IPS-15b (cell line): ENCODE measurements at regions not wholly inside any gene's neighbourhood (a gene's known extent, or its start where the extent isn't known, plus 50 kb on each side); places are given as distances from the start of the nearest gene placed in this dataset.

Experiments used
- H3K27me3 ChIP-seq: one replicate; pipeline ENCODE4 v1.6.1; 2013; ENCODE audit warnings: low read length; ENCODE audit not compliant: control insufficient read depth, insufficient read depth
- H3K36me3 ChIP-seq: one replicate; pipeline ENCODE4 v1.6.1; 2013; ENCODE audit warnings: low read length; ENCODE audit not compliant: control insufficient read depth, insufficient read depth
- H3K4me1 ChIP-seq: one replicate; pipeline ENCODE4 v1.6.1; 2013; ENCODE audit warnings: mild to moderate bottlenecking, low read length; ENCODE audit not compliant: control insufficient read depth, insufficient read depth
- H3K4me3 ChIP-seq: one replicate; pipeline ENCODE4 v1.5.1; 2013; ENCODE audit warnings: low read depth, low read length
- H3K9ac ChIP-seq: one replicate; pipeline ENCODE4 v1.6.1; 2013; ENCODE audit warnings: low read depth, mild to moderate bottlenecking, low read length
- H3K9me3 ChIP-seq: one replicate; pipeline ENCODE4 v1.6.1; 2013; ENCODE audit warnings: mild to moderate bottlenecking, low read length; ENCODE audit not compliant: control insufficient read depth, insufficient read depth

DNA sequence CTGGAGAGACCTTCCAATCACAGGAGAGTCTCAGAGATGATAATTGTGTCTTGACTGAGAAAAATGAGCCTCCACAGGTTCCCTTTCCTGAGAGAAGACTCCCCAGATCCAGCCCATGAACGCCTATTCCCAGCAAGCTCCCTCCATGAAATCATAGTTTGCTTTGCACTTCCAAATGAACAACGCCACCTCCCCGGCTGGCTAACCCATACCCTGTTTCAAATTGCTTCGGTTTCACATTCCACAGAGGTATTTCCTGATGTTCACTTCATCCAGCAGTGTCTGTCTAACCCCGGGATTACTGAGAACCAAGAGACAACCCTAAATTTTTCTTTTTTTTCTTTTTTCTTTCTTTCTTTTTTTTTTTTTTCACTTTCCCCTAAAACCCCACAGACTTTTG is 124.1 kb upstream of the RFLNA start:
- Histone ChIP-seq H3K4me3 (no peak overlapping the region), H3K9ac (no peak overlapping the region), H3K4me1 (no peaks in the 10 kb centered on the region), H3K27me3 (no peaks in the 10 kb centered on the region), H3K36me3 (no peaks in the 10 kb centered on the region), H3K9me3 (no peaks in the 10 kb centered on the region)

GRCh38 chr12:124171231-124171979 is 123.5 kb upstream of the RFLNA start:
- H3K27me3 ChIP-seq, result no peaks in the 10 kb centered on the region
- no peak overlapping the region for H3K4me3 ChIP-seq
- no peaks in the 10 kb centered on the region for H3K4me1 ChIP-seq
- no peaks in the 10 kb centered on the region for H3K36me3 ChIP-seq
- H3K9me3 ChIP-seq, result no peaks in the 10 kb centered on the region
- no peak overlapping the region for H3K9ac ChIP-seq

- no peaks in the 10 kb centered on the region for H3K36me3 ChIP-seq
- H3K9ac ChIP-seq, result no peak overlapping the region
- H3K4me1 ChIP-seq, result no peaks in the 10 kb centered on the region
- no peak overlapping the region for H3K4me3 ChIP-seq
- no peaks in the 10 kb centered on the region for H3K27me3 ChIP-seq
- no peaks in the 10 kb centered on the region for H3K9me3 ChIP-seq
These were observed 122.3 kb upstream of the RFLNA start for GRCh38 chr12:124172636-124173035.

DNA sequence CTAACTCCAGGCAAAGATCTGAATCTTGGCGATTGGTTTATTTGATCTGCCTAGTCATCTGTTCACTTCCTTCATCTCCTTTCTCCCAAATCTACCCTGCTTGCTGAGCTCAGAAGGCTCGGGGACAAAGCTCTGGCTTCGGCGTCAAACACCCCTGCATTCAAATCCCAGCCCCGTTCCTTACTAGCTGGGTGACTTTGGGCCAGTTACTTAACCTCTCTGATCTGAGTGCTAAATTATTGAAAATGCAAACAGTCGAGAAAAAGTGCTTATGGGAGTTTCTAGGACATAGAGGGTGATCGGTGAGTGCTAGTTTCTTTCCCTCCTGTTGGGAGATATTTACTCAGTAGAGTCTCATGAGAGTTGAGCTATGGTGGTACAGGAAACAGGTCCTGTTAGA is 121.2 kb upstream of the RFLNA start:
- H3K27me3 ChIP-seq, result no peaks in the 10 kb centered on the region
- H3K9me3 ChIP-seq, result no peaks in the 10 kb centered on the region
- H3K4me3 ChIP-seq, result no peak overlapping the region
- no peaks in the 10 kb centered on the region for H3K4me1 ChIP-seq
- no peaks in the 10 kb centered on the region for H3K36me3 ChIP-seq
- H3K9ac ChIP-seq, result no peak overlapping the region

DNA sequence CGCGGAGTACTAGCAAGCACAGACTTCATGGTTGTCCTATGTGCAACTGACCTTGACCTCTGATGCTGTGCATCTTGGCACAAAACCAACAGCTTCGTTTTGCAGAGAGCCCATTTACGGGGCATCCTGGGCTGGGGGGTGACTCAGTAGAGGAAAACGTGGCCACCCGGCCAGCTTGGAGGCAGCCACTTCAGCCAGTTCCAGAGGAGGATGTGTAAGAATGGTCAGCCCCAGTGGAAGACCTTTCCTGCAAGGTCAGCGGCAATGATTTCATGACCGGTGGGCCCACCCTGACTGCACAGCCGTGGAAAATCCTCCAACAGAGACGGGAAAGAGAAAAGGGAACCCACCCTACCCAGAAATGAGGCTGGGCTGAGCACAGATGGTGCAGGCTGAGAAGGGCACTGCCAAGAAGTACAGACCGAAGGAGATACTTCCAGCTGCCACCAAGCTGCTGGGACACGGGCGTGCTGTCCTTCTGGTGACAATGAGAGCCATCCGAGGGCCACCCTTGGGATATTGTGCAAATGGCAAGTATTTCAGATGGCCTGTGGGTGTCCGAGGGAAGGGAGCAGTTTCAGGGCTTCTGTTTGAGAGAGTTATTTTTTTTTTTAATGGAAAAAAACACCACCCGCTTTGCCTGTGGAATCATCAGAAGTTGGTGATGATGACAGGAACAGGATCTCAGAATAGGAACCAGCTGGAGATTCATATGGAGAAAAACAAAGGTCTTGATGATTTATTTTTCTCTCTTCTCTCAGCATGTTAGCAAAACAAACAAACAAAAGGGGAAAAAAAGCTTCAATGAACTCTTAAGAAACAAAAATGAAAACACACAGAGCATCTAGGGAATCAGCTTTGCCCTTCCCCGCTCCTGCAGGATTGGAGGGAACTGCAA is 120.2 kb upstream of the RFLNA start:
- Histone ChIP-seq H3K9ac (no peak overlapping the region), H3K36me3 (no peaks in the 10 kb centered on the region), H3K4me3 (no peak overlapping the region), H3K9me3 (no peaks in the 10 kb centered on the region), H3K27me3 (no peaks in the 10 kb centered on the region), H3K4me1 (no peaks in the 10 kb centered on the region)

DNA sequence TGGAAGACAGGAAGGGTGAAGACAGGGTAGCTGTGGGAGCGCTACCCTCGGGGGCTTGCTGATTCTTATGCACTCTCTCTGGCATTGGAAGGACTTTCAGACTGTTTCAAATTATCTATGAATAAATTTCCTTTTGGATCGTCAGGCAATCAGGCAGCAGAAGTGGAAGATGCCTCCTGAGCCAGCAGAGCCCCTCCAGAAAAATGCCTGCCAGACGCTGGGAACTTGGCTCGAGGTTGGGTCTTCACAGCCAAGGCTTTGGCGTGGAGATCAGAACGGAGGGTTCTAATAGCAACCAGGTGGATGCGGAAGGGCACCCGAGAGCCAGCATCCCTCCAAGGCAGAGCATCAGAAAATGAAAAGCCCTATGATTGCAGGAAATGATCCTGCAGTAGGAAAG is 119.2 kb upstream of the RFLNA start:
- no peaks in the 10 kb centered on the region for H3K9me3 ChIP-seq

GRCh38 chr12:124177276-124177950 is 117.5 kb upstream of the RFLNA start:
- Histone ChIP-seq H3K36me3 (no peaks in the 10 kb centered on the region), H3K27me3 (no peaks in the 10 kb centered on the region), H3K4me1 (no peaks in the 10 kb centered on the region), H3K9me3 (no peaks in the 10 kb centered on the region), H3K9ac (no peak overlapping the region), H3K4me3 (no peak overlapping the region)

More for the DNA sequence above, 119.2 kb upstream of the RFLNA start:
- Histone ChIP-seq H3K4me3 (no peak overlapping the region), H3K36me3 (no peaks in the 10 kb centered on the region), H3K9ac (no peak overlapping the region), H3K27me3 (no peaks in the 10 kb centered on the region), H3K4me1 (no peaks in the 10 kb centered on the region)

DNA sequence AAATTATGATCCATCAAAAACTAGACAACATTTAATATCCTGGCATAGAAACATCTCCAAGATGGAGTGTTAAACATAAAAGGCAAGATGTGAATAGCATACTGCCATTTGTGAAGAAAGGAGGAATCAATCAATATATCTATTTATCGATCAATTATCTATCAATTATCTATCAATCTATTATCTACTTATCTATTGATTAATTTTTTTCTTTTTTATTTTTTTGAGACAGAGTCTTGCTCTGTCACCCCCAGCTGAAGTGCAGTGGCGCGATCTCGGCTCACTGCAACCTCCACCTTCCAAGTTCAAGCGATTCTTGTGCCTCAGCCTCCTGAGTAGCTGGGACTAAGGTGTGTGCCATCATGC is 117.0 kb upstream of the RFLNA start:
- H3K36me3 ChIP-seq, result no peaks in the 10 kb centered on the region
- H3K27me3 ChIP-seq, result no peaks in the 10 kb centered on the region
- no peak overlapping the region for H3K4me3 ChIP-seq
- no peaks in the 10 kb centered on the region for H3K4me1 ChIP-seq
- H3K9ac ChIP-seq, result no peak overlapping the region
- H3K9me3 ChIP-seq, result no peaks in the 10 kb centered on the region

DNA sequence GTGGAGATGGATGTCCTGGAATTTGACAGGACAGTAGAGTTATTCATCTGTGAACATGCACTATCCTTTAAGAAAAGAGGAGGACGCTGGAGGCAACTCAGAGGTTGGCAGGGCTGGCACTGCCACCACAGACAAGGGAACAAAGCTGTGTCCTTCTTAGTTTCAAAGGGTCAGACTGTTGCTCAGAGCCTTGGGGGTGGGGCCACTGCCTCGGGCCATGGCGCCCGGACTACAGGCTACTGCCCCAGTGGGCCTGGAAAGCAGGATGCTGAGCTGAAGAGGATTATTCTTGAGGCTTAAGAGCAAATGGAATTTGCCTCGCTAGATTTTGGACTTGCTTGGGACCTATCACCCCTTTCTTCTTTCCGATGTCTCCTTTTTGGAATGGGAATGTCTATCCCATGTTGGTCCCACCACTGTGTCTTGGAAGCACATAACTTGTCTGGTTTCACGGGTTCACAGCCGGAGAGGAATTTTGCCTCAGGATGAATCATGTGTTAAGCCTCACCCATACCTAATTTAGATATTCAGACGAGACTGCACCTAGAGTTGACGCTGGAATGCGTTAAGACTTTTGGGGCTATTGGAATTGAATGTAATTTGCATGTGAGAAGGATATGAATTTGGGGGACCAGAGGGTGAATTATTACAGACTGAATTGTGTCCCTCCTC is 114.8 kb upstream of the RFLNA start:
- no peaks in the 10 kb centered on the region for H3K4me1 ChIP-seq
- H3K27me3 ChIP-seq, result no peaks in the 10 kb centered on the region
- H3K4me3 ChIP-seq, result no peak overlapping the region
- H3K36me3 ChIP-seq, result no peaks in the 10 kb centered on the region
- H3K9me3 ChIP-seq, result no peaks in the 10 kb centered on the region
- H3K9ac ChIP-seq, result no peak overlapping the region

GRCh38 chr12:124183172-124183571 is 111.7 kb upstream of the RFLNA start:
- no peaks in the 10 kb centered on the region for H3K4me1 ChIP-seq

GRCh38 chr12:124184456-124184855 is 110.4 kb upstream of the RFLNA start:
- peaks cover 3% of the 10 kb centered on the region for H3K4me1 ChIP-seq

More at GRCh38 chr12:124183172-124183571, 111.7 kb upstream of the RFLNA start:
- no peaks in the 10 kb centered on the region for H3K27me3 ChIP-seq
- H3K36me3 ChIP-seq, result no peaks in the 10 kb centered on the region
- no peak overlapping the region for H3K4me3 ChIP-seq
- no peaks in the 10 kb centered on the region for H3K9me3 ChIP-seq
- H3K9ac ChIP-seq, result no peak overlapping the region

More at GRCh38 chr12:124184456-124184855, 110.4 kb upstream of the RFLNA start:
- Histone ChIP-seq H3K9ac (no peak overlapping the region), H3K36me3 (no peaks in the 10 kb centered on the region), H3K27me3 (no peaks in the 10 kb centered on the region), H3K4me3 (no peak overlapping the region), H3K9me3 (no peaks in the 10 kb centered on the region)
